Upper lobe of right lung (tissue), 1 donor: ENCODE measurements at regions not wholly inside any gene's neighbourhood (a gene's known extent, or its start where the extent isn't known, plus 50 kb on each side); places are given as distances from the start of the nearest gene placed in this dataset.
"Not testable (repeated sequence)": the region's sequence is repeated elsewhere in the genome, so short reads cannot be mapped to it uniquely, and the experiment has no call there.

Experiments used
- ATAC-seq: fragments of 200-7000 bp; cut with Tn5 transposase; one replicate; pipeline ENCODE4 v1.9.1; 2020; ENCODE audit warnings: mild to moderate bottlenecking, moderate library complexity
- DNase-seq: peaks from one replicate; pipeline ENCODE4 v3.0.0-alpha.2; 2020
- H3K27ac ChIP-seq: fragments of 200-600 bp; one replicate; pipeline ENCODE4 v1.8.0; 2022
- H3K27me3 ChIP-seq: fragments of 200-600 bp; one replicate; pipeline ENCODE4 v1.8.0; 2022; ENCODE audit warnings: mild to moderate bottlenecking
- H3K36me3 ChIP-seq: fragments of 200-600 bp; one replicate; pipeline ENCODE4 v1.8.0; 2022
- H3K4me1 ChIP-seq: fragments of 200-600 bp; one replicate; pipeline ENCODE4 v1.8.0; 2022
- H3K4me3 ChIP-seq: fragments of 200-600 bp; one replicate; pipeline ENCODE4 v1.8.0; 2022; ENCODE audit warnings: mild to moderate bottlenecking
- H3K9me3 ChIP-seq: fragments of 200-600 bp; one replicate; pipeline ENCODE4 v1.8.0; 2022
- CTCF ChIP-seq: fragments of 200-600 bp; IDR thresholded peaks from one replicate; pipeline ENCODE4 v1.8.0; 2022; ENCODE audit warnings: antibody characterized with exemption
- intact Hi-C: fragments of 100-400 bp; cut with DNase I; formaldehyde crosslinking; loops from one replicate; pipeline ENCODE4 v1.11.0; 2022
- donor health status: DM: no; HTN: yes; CAD: no; lungs with severe emphysema.

GRCh38 chrX:77085372-77085771 is 361.8 kb upstream of the FGF16 start:
- Histone ChIP-seq H3K27ac (no peak overlapping the region), H3K9me3 (no peaks in the 10 kb centered on the region), H3K4me3 (no peak overlapping the region), H3K27me3 (no peaks in the 10 kb centered on the region), H3K4me1 (no peaks in the 10 kb centered on the region), H3K36me3 (no peaks in the 10 kb centered on the region)
- no peak for TF ChIP-seq CTCF
- DNase-seq (no peak), ATAC-seq (no peak)
- intact Hi-C loops = no loop called here

GRCh38 chrX:77087529-77088169 is 359.5 kb upstream of the FGF16 start:
- TF ChIP-seq CTCF = no peak
- intact Hi-C loops = no loop called here
- ATAC-seq = peak; percentile 48
- Histone ChIP-seq H3K27ac (peak overlapping the region; percentile 6), H3K27me3 (no peaks in the 10 kb centered on the region), H3K4me3 (no peak overlapping the region), H3K9me3 (no peaks in the 10 kb centered on the region), H3K36me3 (no peaks in the 10 kb centered on the region), H3K4me1 (no peaks in the 10 kb centered on the region)
- DNase-seq = no peak

GRCh38 chrX:77088233-77088632 is 359.0 kb upstream of the FGF16 start:
- H3K27ac ChIP-seq = no peak overlapping the region
- TF ChIP-seq CTCF = no peak
- no peaks in the 10 kb centered on the region for H3K36me3 ChIP-seq
- DNase-seq (no peak), ATAC-seq (no peak)
- H3K4me3 ChIP-seq = no peak overlapping the region
- H3K27me3 ChIP-seq = no peaks in the 10 kb centered on the region
- no peaks in the 10 kb centered on the region for H3K9me3 ChIP-seq
- H3K4me1 ChIP-seq = no peaks in the 10 kb centered on the region
- intact Hi-C loops = no loop called here

GRCh38 chrX:77114501-77114900 is 332.7 kb upstream of the FGF16 start:
- ATAC-seq (no peak), DNase-seq (no peak)
- H3K36me3 ChIP-seq = no peaks in the 10 kb centered on the region
- H3K9me3 ChIP-seq = no peaks in the 10 kb centered on the region
- H3K4me3 ChIP-seq = no peak overlapping the region
- intact Hi-C loops = no loop called here
- no peak overlapping the region for H3K27ac ChIP-seq
- no peaks in the 10 kb centered on the region for H3K27me3 ChIP-seq
- TF ChIP-seq CTCF = no peak
- no peaks in the 10 kb centered on the region for H3K4me1 ChIP-seq

- TF ChIP-seq CTCF = no peak
- no peaks in the 10 kb centered on the region for H3K9me3 ChIP-seq
- intact Hi-C loops = no loop called here
- H3K27me3 ChIP-seq = no peaks in the 10 kb centered on the region
- H3K27ac ChIP-seq = no peak overlapping the region
- H3K36me3 ChIP-seq = no peaks in the 10 kb centered on the region
- ATAC-seq (no peak), DNase-seq (no peak)
- H3K4me1 ChIP-seq = no peaks in the 10 kb centered on the region
- H3K4me3 ChIP-seq = no peak overlapping the region
Observed at GRCh38 chrX:77118686-77119085, 328.5 kb upstream of the FGF16 start.

GRCh38 chrX:77119706-77120105 is 327.5 kb upstream of the FGF16 start:
- ATAC-seq (no peak), DNase-seq (no peak)
- Histone ChIP-seq H3K4me3 (no peak overlapping the region), H3K4me1 (no peaks in the 10 kb centered on the region), H3K36me3 (no peaks in the 10 kb centered on the region), H3K27ac (no peak overlapping the region), H3K27me3 (no peaks in the 10 kb centered on the region), H3K9me3 (no peaks in the 10 kb centered on the region)
- intact Hi-C loops = no loop called here
- no peak for TF ChIP-seq CTCF

GRCh38 chrX:77123917-77124316 is 323.3 kb upstream of the FGF16 start:
- intact Hi-C loops, H3K27me3 ChIP-seq, H3K9me3 ChIP-seq, DNase-seq, H3K4me3 ChIP-seq, H3K27ac ChIP-seq, ATAC-seq, H3K36me3 ChIP-seq, H3K4me1 ChIP-seq: not testable (repeated sequence)

GRCh38 chrX:77127571-77127970 is 319.6 kb upstream of the FGF16 start:
- H3K27me3 ChIP-seq, DNase-seq, H3K36me3 ChIP-seq, intact Hi-C loops, ATAC-seq, H3K4me3 ChIP-seq, H3K4me1 ChIP-seq, H3K9me3 ChIP-seq, H3K27ac ChIP-seq: not testable (repeated sequence)
